ENCODE measurements at regions not wholly inside any gene's neighbourhood (a gene's known extent, or its start where the extent isn't known, plus 50 kb on each side); places are given as distances from the start of the nearest gene placed in this dataset.

GRCh38 chr12:116416166-116416565 is 138.7 kb upstream of the MED13L start:
- Histone ChIP-seq H3K56ac (ENCODE audit: insufficient read length, low read depth, low read length) (no peak overlapping the region), H3K4ac (ENCODE audit: low read depth, low read length) (no peak overlapping the region), H4K20me1 (ENCODE audit: control insufficient read depth, insufficient read depth, insufficient read length) (no peaks in the 10 kb centered on the region), H3K23me2 (ENCODE audit: insufficient read length, low read depth, low read length, poor library complexity, severe bottlenecking) (no peaks in the 10 kb centered on the region), H2BK20ac (ENCODE audit: low read depth, low read length, poor library complexity, severe bottlenecking) (no peak overlapping the region), H3K79me1 (ENCODE audit: insufficient read depth, low read depth, low read length, poor library complexity, severe bottlenecking) (no peaks in the 10 kb centered on the region), H2BK15ac (ENCODE audit: low read depth, low read length) (no peak overlapping the region), H3K14ac (ENCODE audit: insufficient read depth, low read length) (no peak overlapping the region), H3K23ac (ENCODE audit: insufficient read length, low read depth, low read length) (no peak overlapping the region), H3K9ac (ENCODE audit: extremely low read depth, insufficient read length, low read length) (no peak overlapping the region), H4K5ac (ENCODE audit: insufficient read length, low read depth, low read length) (no peak overlapping the region), H3K27ac (ENCODE audit: insufficient read length, low read depth, low read length) (no peak overlapping the region), H2BK120ac (ENCODE audit: low read depth, low read length, poor library complexity, severe bottlenecking) (no peak overlapping the region), H3T11ph (ENCODE audit: low read length) (no peak overlapping the region), H3K4me2 (ENCODE audit: insufficient read depth, insufficient read length, low read length) (no peak overlapping the region), H3K27me3 (ENCODE audit: insufficient read depth, low read length) (no peaks in the 10 kb centered on the region), H2AFZ (ENCODE audit: low read length) (no peak overlapping the region), H4K91ac (ENCODE audit: insufficient read length, low read depth, low read length) (no peak overlapping the region), H3K79me2 (ENCODE audit: insufficient read depth, low read length) (no peaks in the 10 kb centered on the region), H3K18ac (ENCODE audit: insufficient read length, low read depth, low read length) (no peak overlapping the region), H3K9me3 (ENCODE audit: control insufficient read depth, low read depth, low read length) (no peaks in the 10 kb centered on the region), H2BK5ac (ENCODE audit: insufficient read length, low read length) (no peak overlapping the region), H4K8ac (replicated peaks; ENCODE audit: insufficient read length, low read depth, low read length) (no peak overlapping the region), H3K4me1 (ENCODE audit: insufficient read depth, low read length) (no peaks in the 10 kb centered on the region; the same call in 1 of the 2 replicates), H2BK12ac (ENCODE audit: insufficient read length, low read depth, low read length) (no peak overlapping the region), H2AK5ac (ENCODE audit: insufficient read length, low read length) (no peak overlapping the region)
- no peak overlapping the region for H3K27ac Mint-ChIP-seq
- peaks cover 6 to 12% of the 10 kb centered on the region in 2 experiments for H3K4me1 Mint-ChIP-seq
- H3K36me3 Mint-ChIP-seq (ENCODE audit: insufficient read depth in 1 of 3, low read depth in 3 of 3): no peaks in the 10 kb centered on the region
- WGBS (ENCODE audit: extremely low coverage, insufficient read length, low lambda C conversion rate): no CpG with 5 or more reads among the region's 3 CpGs
- H3K27me3 Mint-ChIP-seq (ENCODE audit: low read depth): no peaks in the 10 kb centered on the region
- TF ChIP-seq, protein P1, sequence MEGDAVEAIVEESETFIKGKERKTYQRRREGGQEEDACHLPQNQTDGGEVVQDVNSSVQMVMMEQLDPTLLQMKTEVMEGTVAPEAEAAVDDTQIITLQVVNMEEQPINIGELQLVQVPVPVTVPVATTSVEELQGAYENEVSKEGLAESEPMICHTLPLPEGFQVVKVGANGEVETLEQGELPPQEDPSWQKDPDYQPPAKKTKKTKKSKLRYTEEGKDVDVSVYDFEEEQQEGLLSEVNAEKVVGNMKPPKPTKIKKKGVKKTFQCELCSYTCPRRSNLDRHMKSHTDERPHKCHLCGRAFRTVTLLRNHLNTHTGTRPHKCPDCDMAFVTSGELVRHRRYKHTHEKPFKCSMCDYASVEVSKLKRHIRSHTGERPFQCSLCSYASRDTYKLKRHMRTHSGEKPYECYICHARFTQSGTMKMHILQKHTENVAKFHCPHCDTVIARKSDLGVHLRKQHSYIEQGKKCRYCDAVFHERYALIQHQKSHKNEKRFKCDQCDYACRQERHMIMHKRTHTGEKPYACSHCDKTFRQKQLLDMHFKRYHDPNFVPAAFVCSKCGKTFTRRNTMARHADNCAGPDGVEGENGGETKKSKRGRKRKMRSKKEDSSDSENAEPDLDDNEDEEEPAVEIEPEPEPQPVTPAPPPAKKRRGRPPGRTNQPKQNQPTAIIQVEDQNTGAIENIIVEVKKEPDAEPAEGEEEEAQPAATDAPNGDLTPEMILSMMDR (conservative IDR thresholded peaks at IDR 0.05): no peak
- DNase-seq: no peak
- no peak overlapping the region for H3K4me3 Mint-ChIP-seq
- no peaks in the 10 kb centered on the region for H3K9me3 Mint-ChIP-seq
